ENCODE measurements at regions not wholly inside any gene's neighbourhood (a gene's known extent, or its start where the extent isn't known, plus 50 kb on each side); places are given as distances from the start of the nearest gene placed in this dataset.

DNA sequence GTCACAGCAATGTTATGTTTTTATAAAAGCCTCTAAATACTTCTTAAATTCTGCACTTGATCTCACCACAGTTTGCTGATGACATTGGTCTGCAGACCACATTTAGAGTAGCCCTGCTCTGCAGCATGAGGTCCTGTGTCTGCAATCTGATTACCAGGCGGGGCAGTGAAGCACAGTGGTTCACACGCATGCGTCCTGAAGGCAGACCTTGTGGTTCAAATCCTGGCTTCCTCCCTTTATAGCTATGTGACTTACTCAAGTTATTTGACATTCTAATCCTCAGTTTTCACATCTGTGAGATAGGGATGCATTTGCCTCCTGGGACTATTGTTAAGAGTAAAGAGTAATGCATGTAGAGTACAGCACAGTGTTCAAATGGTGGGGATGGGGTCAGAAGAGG, 50.3 kb downstream of the BMAL2 start:
- 90% methylated on average over 3 of the region's 3 CpGs for WGBS
- DNase-seq (ENCODE audit: low spot score in 2 of 2), result no peak
- H3K9me3 ChIP-seq, result no peaks in the 10 kb centered on the region
- no peak overlapping the region for H3K4me3 ChIP-seq
- no peak overlapping the region for H3K27ac ChIP-seq
- H3K4me1 ChIP-seq, result no peaks in the 10 kb centered on the region
- TF ChIP-seq EP300 (IDR thresholded peaks at IDR 0.05) (no peak), POLR2AphosphoS5 (IDR thresholded peaks at IDR 0.05) (no peak), POLR2A (IDR thresholded peaks at IDR 0.05) (no peak)
- TF ChIP-seq, protein P1, sequence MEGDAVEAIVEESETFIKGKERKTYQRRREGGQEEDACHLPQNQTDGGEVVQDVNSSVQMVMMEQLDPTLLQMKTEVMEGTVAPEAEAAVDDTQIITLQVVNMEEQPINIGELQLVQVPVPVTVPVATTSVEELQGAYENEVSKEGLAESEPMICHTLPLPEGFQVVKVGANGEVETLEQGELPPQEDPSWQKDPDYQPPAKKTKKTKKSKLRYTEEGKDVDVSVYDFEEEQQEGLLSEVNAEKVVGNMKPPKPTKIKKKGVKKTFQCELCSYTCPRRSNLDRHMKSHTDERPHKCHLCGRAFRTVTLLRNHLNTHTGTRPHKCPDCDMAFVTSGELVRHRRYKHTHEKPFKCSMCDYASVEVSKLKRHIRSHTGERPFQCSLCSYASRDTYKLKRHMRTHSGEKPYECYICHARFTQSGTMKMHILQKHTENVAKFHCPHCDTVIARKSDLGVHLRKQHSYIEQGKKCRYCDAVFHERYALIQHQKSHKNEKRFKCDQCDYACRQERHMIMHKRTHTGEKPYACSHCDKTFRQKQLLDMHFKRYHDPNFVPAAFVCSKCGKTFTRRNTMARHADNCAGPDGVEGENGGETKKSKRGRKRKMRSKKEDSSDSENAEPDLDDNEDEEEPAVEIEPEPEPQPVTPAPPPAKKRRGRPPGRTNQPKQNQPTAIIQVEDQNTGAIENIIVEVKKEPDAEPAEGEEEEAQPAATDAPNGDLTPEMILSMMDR (IDR thresholded peaks at IDR 0.05), result no peak
- no peaks in the 10 kb centered on the region for H3K27me3 ChIP-seq
- no peaks in the 10 kb centered on the region for H3K36me3 ChIP-seq

- Histone ChIP-seq H3K4me1 (no peaks in the 10 kb centered on the region), H3K27me3 (no peaks in the 10 kb centered on the region), H3K9me3 (no peaks in the 10 kb centered on the region), H3K4me3 (no peak overlapping the region), H3K27ac (no peak overlapping the region), H3K36me3 (no peaks in the 10 kb centered on the region)
- no peak for TF ChIP-seq POLR2A (IDR thresholded peaks at IDR 0.05)
- no peak for TF ChIP-seq POLR2AphosphoS5 (IDR thresholded peaks at IDR 0.05)
- TF ChIP-seq EP300 (IDR thresholded peaks at IDR 0.05), result no peak
- TF ChIP-seq, protein P1 (IDR thresholded peaks at IDR 0.05), result peak; percentile 55 to 87
- DNase-seq (ENCODE audit: low spot score in 2 of 2), result peak in 1 of 2 donors; percentile 80
- WGBS, result 52% methylated on average over 12 of the region's 12 CpGs
Measured at GRCh38 chr12:27383429-27384260, 51.0 kb downstream of the BMAL2 start.

DNA sequence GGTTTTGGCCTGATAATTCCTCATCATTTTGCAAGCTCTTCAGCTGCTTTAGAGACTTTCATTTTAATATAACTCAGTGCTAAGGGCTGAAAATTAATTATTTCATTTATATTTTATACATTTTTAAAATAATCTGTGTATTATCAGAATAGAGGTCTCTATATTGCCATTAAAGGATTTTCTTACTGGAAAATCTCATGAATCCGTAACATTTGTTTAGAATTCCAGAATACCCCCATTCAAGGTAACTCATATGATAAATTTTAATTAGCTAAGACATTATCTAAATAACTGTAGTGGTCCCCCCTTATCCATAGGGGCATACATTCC, 51.6 kb downstream of the BMAL2 start:
- no peak for TF ChIP-seq EP300 (IDR thresholded peaks at IDR 0.05)
- TF ChIP-seq, protein P1 (IDR thresholded peaks at IDR 0.05), result no peak
- TF ChIP-seq POLR2A (IDR thresholded peaks at IDR 0.05), result no peak
- no peak for TF ChIP-seq POLR2AphosphoS5 (IDR thresholded peaks at IDR 0.05)
- WGBS, result 92% methylated on average over 1 of the region's 1 CpG
- H3K4me3 ChIP-seq, result no peak overlapping the region
- H3K27ac ChIP-seq, result no peak overlapping the region
- H3K9me3 ChIP-seq, result no peaks in the 10 kb centered on the region
- H3K4me1 ChIP-seq, result no peaks in the 10 kb centered on the region
- H3K36me3 ChIP-seq, result no peaks in the 10 kb centered on the region
- no peak for DNase-seq (ENCODE audit: low spot score in 2 of 2)
- no peaks in the 10 kb centered on the region for H3K27me3 ChIP-seq

GRCh38 chr12:27385766-27386564, 53.3 kb downstream of the BMAL2 start:
- H3K9me3 ChIP-seq, result no peaks in the 10 kb centered on the region
- no peaks in the 10 kb centered on the region for H3K36me3 ChIP-seq
- H3K4me1 ChIP-seq, result no peaks in the 10 kb centered on the region
- no peak overlapping the region for H3K27ac ChIP-seq
- no peak for TF ChIP-seq POLR2AphosphoS5 (IDR thresholded peaks at IDR 0.05)
- TF ChIP-seq, protein P1 (IDR thresholded peaks at IDR 0.05), result no peak
- no peak for TF ChIP-seq EP300 (IDR thresholded peaks at IDR 0.05)
- no peaks in the 10 kb centered on the region for H3K27me3 ChIP-seq
- WGBS, result 91% methylated on average over 10 of the region's 10 CpGs
- no peak for DNase-seq (ENCODE audit: low spot score in 2 of 2)
- H3K4me3 ChIP-seq, result no peak overlapping the region

- TF ChIP-seq POLR2AphosphoS5 (IDR thresholded peaks at IDR 0.05) (no peak), POLR2A (IDR thresholded peaks at IDR 0.05) (no peak), EP300 (IDR thresholded peaks at IDR 0.05) (no peak)
- TF ChIP-seq, protein P1 (IDR thresholded peaks at IDR 0.05), result no peak
- Histone ChIP-seq H3K9me3 (no peaks in the 10 kb centered on the region), H3K36me3 (no peaks in the 10 kb centered on the region), H3K4me3 (no peak overlapping the region), H3K27me3 (no peaks in the 10 kb centered on the region), H3K4me1 (no peaks in the 10 kb centered on the region), H3K27ac (no peak overlapping the region)
- 98% methylated on average over 1 of the region's 1 CpG for WGBS
- no peak for DNase-seq (ENCODE audit: low spot score in 2 of 2)
Measured at GRCh38 chr12:27387473-27387872, 54.8 kb downstream of the BMAL2 start.
